ENCODE measurements at regions not wholly inside any gene's neighbourhood (a gene's known extent, or its start where the extent isn't known, plus 50 kb on each side); places are given as distances from the start of the nearest gene placed in this dataset.

DNA sequence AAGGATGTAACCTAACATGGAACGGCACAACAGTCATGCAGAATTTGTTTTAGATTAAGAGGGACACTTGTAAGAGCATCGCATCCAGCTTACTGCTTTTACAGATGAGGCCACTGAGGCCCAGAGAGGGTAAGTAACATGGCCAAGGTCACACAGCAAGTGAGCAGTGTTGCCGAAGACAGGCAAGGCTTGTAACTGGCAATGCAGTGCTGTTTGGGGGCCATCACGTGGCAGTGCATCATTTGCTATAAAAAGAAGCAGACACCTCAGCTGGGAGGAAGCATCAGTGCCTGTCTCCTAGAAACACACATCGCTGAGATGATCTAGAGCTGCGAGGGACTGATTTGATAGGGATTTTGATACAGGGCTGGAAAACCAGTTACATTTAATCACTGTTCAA, 108.2 kb upstream of the PROK2 start:
- Histone ChIP-seq H3K4me3 (no peak overlapping the region), H3K4me1 (ENCODE audit: control insufficient read depth in 5 of 5, insufficient read depth in 5 of 5, low read length in 5 of 5) (no peaks in the 10 kb centered on the region), H3K9ac (ENCODE audit: insufficient read depth in 1 of 2, low read length in 2 of 2) (no peak overlapping the region), H3K9me3 (ENCODE audit: control insufficient read depth in 4 of 4, insufficient read depth in 3 of 4, low read length in 3 of 4) (no peaks in the 10 kb centered on the region), H3K36me3 (ENCODE audit: control insufficient read depth in 4 of 4, insufficient read depth in 4 of 4, low read length in 4 of 4) (no peaks in the 10 kb centered on the region), H3K27me3 (ENCODE audit: control insufficient read depth in 3 of 3, insufficient read depth in 3 of 3, low read length in 2 of 3) (peaks cover 0 to 3% (median 0%) of the 10 kb centered on the region in 3 donors), H3K27ac (ENCODE audit: low read depth in 1 of 2, low read length in 1 of 2) (no peak overlapping the region)
- 84 to 86% methylated on average over 6 of the region's 6 CpGs for WGBS, 2 donors
- no peak for ATAC-seq (ENCODE audit: insufficient read depth, low FRiP score)
- DNase-seq = no peak
- TF ChIP-seq, protein P1, sequence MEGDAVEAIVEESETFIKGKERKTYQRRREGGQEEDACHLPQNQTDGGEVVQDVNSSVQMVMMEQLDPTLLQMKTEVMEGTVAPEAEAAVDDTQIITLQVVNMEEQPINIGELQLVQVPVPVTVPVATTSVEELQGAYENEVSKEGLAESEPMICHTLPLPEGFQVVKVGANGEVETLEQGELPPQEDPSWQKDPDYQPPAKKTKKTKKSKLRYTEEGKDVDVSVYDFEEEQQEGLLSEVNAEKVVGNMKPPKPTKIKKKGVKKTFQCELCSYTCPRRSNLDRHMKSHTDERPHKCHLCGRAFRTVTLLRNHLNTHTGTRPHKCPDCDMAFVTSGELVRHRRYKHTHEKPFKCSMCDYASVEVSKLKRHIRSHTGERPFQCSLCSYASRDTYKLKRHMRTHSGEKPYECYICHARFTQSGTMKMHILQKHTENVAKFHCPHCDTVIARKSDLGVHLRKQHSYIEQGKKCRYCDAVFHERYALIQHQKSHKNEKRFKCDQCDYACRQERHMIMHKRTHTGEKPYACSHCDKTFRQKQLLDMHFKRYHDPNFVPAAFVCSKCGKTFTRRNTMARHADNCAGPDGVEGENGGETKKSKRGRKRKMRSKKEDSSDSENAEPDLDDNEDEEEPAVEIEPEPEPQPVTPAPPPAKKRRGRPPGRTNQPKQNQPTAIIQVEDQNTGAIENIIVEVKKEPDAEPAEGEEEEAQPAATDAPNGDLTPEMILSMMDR (IDR thresholded peaks at IDR 0.05; ENCODE audit: control extremely low read depth, extremely low read depth) = no peak

DNA sequence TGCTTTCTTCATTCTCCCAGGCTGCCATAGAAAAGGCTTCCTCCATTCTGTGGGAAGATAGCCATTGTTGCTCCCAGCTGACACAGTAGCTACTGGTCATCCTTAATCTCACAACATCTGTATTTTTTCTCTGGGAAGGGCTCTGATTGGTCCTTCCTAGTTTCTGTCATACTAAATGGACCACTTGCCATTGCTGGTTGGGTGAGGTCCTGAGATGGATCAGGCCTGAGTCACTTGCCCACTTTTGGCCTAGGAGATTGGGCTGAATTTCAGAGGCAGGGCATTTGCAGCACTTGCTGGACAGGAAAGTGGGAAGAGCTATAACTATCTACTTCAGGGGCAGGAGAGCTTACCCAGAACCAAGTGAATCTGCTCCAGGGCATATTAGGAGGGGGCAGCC, 106.5 kb upstream of the PROK2 start:
- TF ChIP-seq, protein P1 (IDR thresholded peaks at IDR 0.05; ENCODE audit: control extremely low read depth, extremely low read depth) = no peak
- Histone ChIP-seq H3K27me3 (ENCODE audit: control insufficient read depth in 3 of 3, insufficient read depth in 3 of 3, low read length in 2 of 3) (peaks cover 0 to 3% (median 0%) of the 10 kb centered on the region in 3 donors), H3K9me3 (ENCODE audit: control insufficient read depth in 4 of 4, insufficient read depth in 3 of 4, low read length in 3 of 4) (no peaks in the 10 kb centered on the region), H3K4me3 (no peak overlapping the region), H3K36me3 (ENCODE audit: control insufficient read depth in 4 of 4, insufficient read depth in 4 of 4, low read length in 4 of 4) (no peaks in the 10 kb centered on the region), H3K4me1 (ENCODE audit: control insufficient read depth in 5 of 5, insufficient read depth in 5 of 5, low read length in 5 of 5) (peaks cover 0 to 2% (median 0%) of the 10 kb centered on the region in 5 donors), H3K27ac (ENCODE audit: low read depth in 1 of 2, low read length in 1 of 2) (no peak overlapping the region), H3K9ac (ENCODE audit: insufficient read depth in 1 of 2, low read length in 2 of 2) (no peak overlapping the region)
- no peak for DNase-seq
- ATAC-seq (ENCODE audit: insufficient read depth, low FRiP score) = no peak

DNA sequence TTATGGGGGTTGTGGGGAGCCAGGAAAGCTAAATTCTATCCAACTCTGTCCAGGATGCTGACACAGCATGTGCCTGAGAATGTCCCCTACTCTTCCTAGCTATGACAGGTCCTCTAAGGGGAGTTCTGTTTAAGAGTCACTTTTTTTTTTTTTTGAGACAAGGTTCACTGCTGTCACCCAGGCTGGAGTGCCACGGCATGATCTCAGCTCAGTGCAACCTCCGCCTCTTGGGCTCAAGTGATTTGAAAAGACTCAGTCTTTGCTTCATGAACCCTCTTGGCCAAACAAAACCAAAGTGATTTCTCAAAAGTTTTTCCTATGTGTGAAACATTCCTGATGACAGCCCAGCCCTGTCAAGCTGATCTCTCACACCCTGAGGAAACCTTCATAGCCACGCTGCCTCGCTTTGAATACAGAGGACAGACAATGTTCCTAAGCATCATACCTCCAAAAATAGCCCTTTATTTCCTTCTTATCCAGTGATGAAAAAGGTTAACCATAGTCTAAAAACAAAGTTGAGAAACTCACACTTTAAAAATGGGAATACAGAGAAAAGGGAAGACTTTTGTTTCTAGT, 105.5 kb upstream of the PROK2 start:
- no peak overlapping the region for H3K9ac ChIP-seq (ENCODE audit: insufficient read depth in 1 of 2, low read length in 2 of 2)
- H3K36me3 ChIP-seq (ENCODE audit: control insufficient read depth in 4 of 4, insufficient read depth in 4 of 4, low read length in 4 of 4) = no peaks in the 10 kb centered on the region
- peaks cover 0 to 2% (median 0%) of the 10 kb centered on the region in 5 donors for H3K4me1 ChIP-seq (ENCODE audit: control insufficient read depth in 5 of 5, insufficient read depth in 5 of 5, low read length in 5 of 5)
- no peaks in the 10 kb centered on the region for H3K9me3 ChIP-seq (ENCODE audit: control insufficient read depth in 4 of 4, insufficient read depth in 3 of 4, low read length in 3 of 4)
- TF ChIP-seq, protein P1 (IDR thresholded peaks at IDR 0.05; ENCODE audit: control extremely low read depth, extremely low read depth) = no peak
- peaks cover 0 to 3% (median 0%) of the 10 kb centered on the region in 3 donors for H3K27me3 ChIP-seq (ENCODE audit: control insufficient read depth in 3 of 3, insufficient read depth in 3 of 3, low read length in 2 of 3)
- no peak overlapping the region for H3K4me3 ChIP-seq
- WGBS, 2 donors = 61 to 65% methylated on average over 4 of the region's 4 CpGs
- ATAC-seq (ENCODE audit: insufficient read depth, low FRiP score) (no peak), DNase-seq (no peak)
- no peak overlapping the region for H3K27ac ChIP-seq (ENCODE audit: low read depth in 1 of 2, low read length in 1 of 2)

DNA sequence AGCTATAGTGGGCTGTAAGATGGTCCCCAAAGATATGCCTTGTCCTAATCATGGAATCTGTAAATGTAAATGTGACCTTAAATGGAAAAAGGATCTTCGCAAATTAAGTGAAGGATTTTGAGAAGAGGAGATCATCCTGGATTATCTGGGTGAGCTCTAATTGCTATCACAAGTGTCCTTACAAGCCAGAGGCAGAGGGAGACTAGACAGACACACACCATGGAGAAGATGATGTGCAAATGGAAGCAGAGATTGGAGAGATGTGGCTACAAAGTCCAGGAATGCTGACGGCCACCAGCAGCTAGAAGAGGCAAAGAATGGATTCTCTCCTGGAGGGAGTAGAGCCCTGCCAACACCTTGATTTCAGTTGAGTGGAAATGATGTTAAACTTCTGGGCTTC, 102.3 kb upstream of the PROK2 start:
- H3K4me3 ChIP-seq = no peak overlapping the region
- ATAC-seq (ENCODE audit: insufficient read depth, low FRiP score) = no peak
- DNase-seq = no peak
- WGBS, 2 donors = 80 to 82% methylated on average over 2 of the region's 2 CpGs
- H3K36me3 ChIP-seq (ENCODE audit: control insufficient read depth in 4 of 4, insufficient read depth in 4 of 4, low read length in 4 of 4) = no peaks in the 10 kb centered on the region
- no peaks in the 10 kb centered on the region for H3K9me3 ChIP-seq (ENCODE audit: control insufficient read depth in 4 of 4, insufficient read depth in 3 of 4, low read length in 3 of 4)
- TF ChIP-seq, protein P1 (IDR thresholded peaks at IDR 0.05; ENCODE audit: control extremely low read depth, extremely low read depth) = no peak
- H3K9ac ChIP-seq (ENCODE audit: insufficient read depth in 1 of 2, low read length in 2 of 2) = no peak overlapping the region
- H3K27me3 ChIP-seq (ENCODE audit: control insufficient read depth in 3 of 3, insufficient read depth in 3 of 3, low read length in 2 of 3) = peaks cover 0 to 3% (median 0%) of the 10 kb centered on the region in 3 donors
- H3K4me1 ChIP-seq (ENCODE audit: control insufficient read depth in 5 of 5, insufficient read depth in 5 of 5, low read length in 5 of 5) = peaks cover 0 to 2% (median 0%) of the 10 kb centered on the region in 5 donors
- no peak overlapping the region for H3K27ac ChIP-seq (ENCODE audit: low read depth in 1 of 2, low read length in 1 of 2)
